ENCODE measurements at regions not wholly inside any gene's neighbourhood (a gene's known extent, or its start where the extent isn't known, plus 50 kb on each side); places are given as distances from the start of the nearest gene placed in this dataset.

DNA sequence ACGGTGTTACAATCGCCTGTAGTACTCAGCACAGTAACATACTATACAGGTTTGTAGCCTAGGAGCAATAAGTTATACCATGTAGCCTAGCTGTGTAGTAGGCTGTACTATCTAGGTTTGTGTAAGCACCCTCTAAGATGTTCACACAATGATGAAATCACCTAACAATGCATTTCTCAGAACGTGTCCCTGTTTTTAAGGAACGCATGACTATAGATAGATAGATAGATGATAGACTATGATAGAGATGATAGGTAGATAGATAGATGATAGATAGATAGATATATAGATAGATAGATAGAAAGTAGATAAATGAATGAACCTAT is 203.9 kb downstream of the FAM76B start:
- H3K4me3 Mint-ChIP-seq: no peak overlapping the region
- TF ChIP-seq, protein P1, sequence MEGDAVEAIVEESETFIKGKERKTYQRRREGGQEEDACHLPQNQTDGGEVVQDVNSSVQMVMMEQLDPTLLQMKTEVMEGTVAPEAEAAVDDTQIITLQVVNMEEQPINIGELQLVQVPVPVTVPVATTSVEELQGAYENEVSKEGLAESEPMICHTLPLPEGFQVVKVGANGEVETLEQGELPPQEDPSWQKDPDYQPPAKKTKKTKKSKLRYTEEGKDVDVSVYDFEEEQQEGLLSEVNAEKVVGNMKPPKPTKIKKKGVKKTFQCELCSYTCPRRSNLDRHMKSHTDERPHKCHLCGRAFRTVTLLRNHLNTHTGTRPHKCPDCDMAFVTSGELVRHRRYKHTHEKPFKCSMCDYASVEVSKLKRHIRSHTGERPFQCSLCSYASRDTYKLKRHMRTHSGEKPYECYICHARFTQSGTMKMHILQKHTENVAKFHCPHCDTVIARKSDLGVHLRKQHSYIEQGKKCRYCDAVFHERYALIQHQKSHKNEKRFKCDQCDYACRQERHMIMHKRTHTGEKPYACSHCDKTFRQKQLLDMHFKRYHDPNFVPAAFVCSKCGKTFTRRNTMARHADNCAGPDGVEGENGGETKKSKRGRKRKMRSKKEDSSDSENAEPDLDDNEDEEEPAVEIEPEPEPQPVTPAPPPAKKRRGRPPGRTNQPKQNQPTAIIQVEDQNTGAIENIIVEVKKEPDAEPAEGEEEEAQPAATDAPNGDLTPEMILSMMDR (IDR thresholded peaks at IDR 0.05): no peak
- peaks cover 15% of the 10 kb centered on the region for H3K9me3 Mint-ChIP-seq
- no peaks in the 10 kb centered on the region; the same call in 1 of the 2 replicates for H3K36me3 Mint-ChIP-seq (ENCODE audit: low read depth)
- H3K27ac Mint-ChIP-seq: no peak overlapping the region
- DNase-seq: no peak
- peaks cover 28% of the 10 kb centered on the region for H3K4me1 Mint-ChIP-seq (ENCODE audit: low read depth)
- no peaks in the 10 kb centered on the region for H3K27me3 Mint-ChIP-seq (ENCODE audit: insufficient read depth)

DNA sequence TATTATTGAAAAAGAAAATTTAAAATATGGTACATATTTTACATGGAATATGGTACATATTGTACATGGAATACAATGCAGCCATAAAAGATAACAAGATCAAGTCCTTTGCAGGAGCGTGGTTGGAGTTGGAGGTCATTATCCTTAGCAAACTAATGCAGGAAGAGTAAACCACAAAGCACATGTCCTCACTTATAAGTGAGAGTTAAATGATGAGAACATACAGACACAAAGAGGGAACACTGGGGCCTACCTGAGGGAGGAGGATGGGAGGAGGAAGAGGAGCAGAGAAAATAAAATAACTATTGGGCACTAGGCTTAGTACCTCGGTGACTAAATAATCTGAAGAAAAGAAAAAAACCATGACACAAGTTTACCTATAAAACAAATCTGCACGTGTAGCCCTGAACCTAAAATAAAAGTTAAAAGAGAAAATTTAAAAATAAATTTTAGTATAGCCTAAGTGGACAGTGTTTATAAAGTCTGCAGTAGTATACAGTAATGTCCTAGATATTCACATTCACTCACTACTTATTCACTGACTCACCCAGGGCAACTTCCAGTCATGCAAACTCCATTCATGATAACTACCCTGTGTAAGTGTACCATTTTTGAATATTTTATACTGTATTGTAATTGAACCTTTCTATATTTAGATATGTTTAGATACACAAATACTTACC is 204.4 kb downstream of the FAM76B start:
- H3K27ac Mint-ChIP-seq: peak overlapping the region; percentile 8; the same call in 1 of the 2 replicates
- peaks cover 17% of the 10 kb centered on the region for H3K9me3 Mint-ChIP-seq
- peak; percentile 56 for DNase-seq
- H3K4me3 Mint-ChIP-seq: no peak overlapping the region; the same call in 1 of the 2 replicates
- H3K36me3 Mint-ChIP-seq (ENCODE audit: low read depth): no peaks in the 10 kb centered on the region; the same call in 1 of the 2 replicates
- TF ChIP-seq, protein P1 (IDR thresholded peaks at IDR 0.05): no peak
- H3K4me1 Mint-ChIP-seq (ENCODE audit: low read depth): peaks cover 28% of the 10 kb centered on the region
- no peaks in the 10 kb centered on the region for H3K27me3 Mint-ChIP-seq (ENCODE audit: insufficient read depth)

DNA sequence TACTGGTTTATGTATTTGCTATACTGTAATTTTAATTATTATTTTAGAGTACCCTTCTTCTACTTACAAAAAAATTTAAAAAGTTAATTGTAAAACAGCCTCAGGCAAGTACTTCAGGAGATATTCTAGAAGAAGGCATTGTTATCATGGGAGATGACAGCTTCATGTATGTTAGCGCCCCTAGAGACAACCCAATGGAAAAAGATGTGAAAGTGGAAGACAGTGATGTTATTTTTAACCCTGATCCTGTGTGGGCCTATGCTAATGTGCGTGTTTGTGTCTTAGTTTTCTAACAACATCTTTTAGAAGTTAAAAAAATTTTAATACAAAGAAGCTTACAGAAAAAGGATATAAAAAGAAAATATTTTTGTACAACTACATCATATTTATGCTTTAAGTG is 205.0 kb downstream of the FAM76B start:
- TF ChIP-seq, protein P1 (IDR thresholded peaks at IDR 0.05): no peak; the same call in 1 of the 2 replicates
- no peak overlapping the region for H3K27ac Mint-ChIP-seq

DNA sequence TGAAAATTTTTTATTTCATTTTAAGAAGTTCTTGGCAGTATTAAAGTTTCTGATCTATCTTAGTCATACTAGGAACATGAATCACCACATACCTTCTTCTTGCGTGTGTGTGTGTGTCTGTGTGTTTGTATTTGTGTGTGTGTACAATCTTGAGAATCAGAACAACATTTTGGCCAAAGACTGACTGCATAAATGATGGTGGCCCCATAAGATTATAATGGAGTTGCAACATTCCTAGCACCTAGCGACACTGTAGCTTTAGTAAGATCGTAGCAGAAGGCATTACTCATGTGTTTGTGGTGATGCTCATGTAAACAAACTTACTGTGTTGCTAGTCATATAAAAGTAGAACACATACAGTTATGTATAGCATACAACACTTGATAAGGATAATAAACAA is 205.4 kb downstream of the FAM76B start:
- no peaks in the 10 kb centered on the region; the same call in 1 of the 2 replicates for H3K27me3 Mint-ChIP-seq (ENCODE audit: insufficient read depth)
- H3K27ac Mint-ChIP-seq: peak overlapping the region; percentile 59; the same call in 1 of the 2 replicates
- no peak overlapping the region; the same call in 1 of the 2 replicates for H3K4me3 Mint-ChIP-seq
- TF ChIP-seq, protein P1 (IDR thresholded peaks at IDR 0.05): no peak
- H3K4me1 Mint-ChIP-seq (ENCODE audit: low read depth): peaks cover 28% of the 10 kb centered on the region
- no peaks in the 10 kb centered on the region; the same call in 1 of the 2 replicates for H3K36me3 Mint-ChIP-seq (ENCODE audit: low read depth)
- peaks cover 20% of the 10 kb centered on the region for H3K9me3 Mint-ChIP-seq
- peak; percentile 50 for DNase-seq

More for the DNA sequence above, 205.0 kb downstream of the FAM76B start:
- Mint-ChIP-seq H3K4me3 (no peak overlapping the region), H3K36me3 (ENCODE audit: low read depth) (no peaks in the 10 kb centered on the region; the same call in 1 of the 2 replicates), H3K4me1 (ENCODE audit: low read depth) (peaks cover 28% of the 10 kb centered on the region), H3K27me3 (ENCODE audit: insufficient read depth) (no peaks in the 10 kb centered on the region; the same call in 1 of the 2 replicates), H3K9me3 (peaks cover 18% of the 10 kb centered on the region)
- DNase-seq: no peak

DNA sequence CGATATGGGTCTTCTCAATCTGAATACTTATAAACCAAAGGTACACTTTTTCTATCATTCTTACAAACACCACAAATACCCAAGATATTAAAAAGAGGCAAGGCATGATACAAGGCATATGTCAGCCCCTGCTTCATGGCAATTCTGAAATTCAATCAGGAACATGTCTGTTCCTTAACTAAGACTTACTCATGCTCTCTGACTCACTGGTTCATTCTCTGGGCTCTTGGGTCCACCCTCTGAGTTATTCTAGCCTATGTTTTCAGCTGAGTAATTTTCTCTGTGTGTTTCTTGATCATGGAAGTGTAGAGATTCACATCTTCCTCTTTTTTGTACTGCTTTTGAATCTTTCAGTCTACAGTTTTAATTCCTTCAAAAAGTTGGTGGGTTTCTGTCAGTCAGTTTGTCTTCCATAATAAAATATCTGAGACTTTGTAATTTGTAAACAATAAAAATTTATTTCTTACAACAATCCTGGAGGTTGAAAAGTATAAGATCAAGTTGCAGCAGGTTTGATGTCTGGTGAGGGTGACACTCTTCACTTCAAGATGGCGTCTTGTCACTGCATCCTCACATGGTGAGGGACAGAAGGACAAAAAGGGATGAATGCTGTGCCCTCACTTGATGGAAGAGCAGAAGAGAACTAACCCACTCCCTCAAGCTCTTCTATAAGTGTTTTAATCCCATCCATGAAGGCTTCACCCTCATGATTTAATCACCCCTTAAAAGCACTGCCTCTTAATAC is 211.7 kb downstream of the FAM76B start:
- no peak overlapping the region for H3K4me3 Mint-ChIP-seq
- peak; percentile 13 for DNase-seq
- H3K9me3 Mint-ChIP-seq: peaks cover 15% of the 10 kb centered on the region
- no peaks in the 10 kb centered on the region; the same call in 1 of the 2 replicates for H3K36me3 Mint-ChIP-seq (ENCODE audit: low read depth)
- TF ChIP-seq, protein P1 (IDR thresholded peaks at IDR 0.05): no peak
- peak overlapping the region; percentile 7; the same call in 1 of the 2 replicates for H3K27ac Mint-ChIP-seq
- no peaks in the 10 kb centered on the region; the same call in 1 of the 2 replicates for H3K27me3 Mint-ChIP-seq (ENCODE audit: insufficient read depth)
- H3K4me1 Mint-ChIP-seq (ENCODE audit: low read depth): peaks cover 10% of the 10 kb centered on the region

Data from HFFc6 (cell line).